OCI-LY7 (cell line): ENCODE measurements at regions not wholly inside any gene's neighbourhood (a gene's known extent, or its start where the extent isn't known, plus 50 kb on each side); places are given as distances from the start of the nearest gene placed in this dataset.

Experiments
- BruUV-seq: library from RNA; stranded (reverse); fragments of 400-500 nt; replicated peaks from 2 replicates; lab custom pipeline; 2021; lab: Mats Ljungman, UMichigan
- CTCF ChIA-PET: fragments of 300-600 bp; sonication (Branson Sonifier 250); formaldehyde crosslinking; loops from one replicate; lab custom pipeline; 2022; ENCODE audit warnings: antibody characterized with exemption; ENCODE audit not compliant: unreplicated experiment; lab: Charles Lee
- POLR2A ChIA-PET: fragments of 300-600 bp; sonication (Branson Sonifier 250); formaldehyde crosslinking; loops from one replicate; lab custom pipeline; 2022; ENCODE audit warnings: antibody characterized with exemption; lab: Charles Lee
- DNase-seq: peaks from one replicate; pipeline ENCODE4 v3.0.0-alpha.2; 2015; ENCODE audit warnings: low spot score
- H2AFZ ChIP-seq: fragments of 200-600 bp; sonication (generic), shearing (Covaris generic); 2 replicates; pipeline ENCODE4 v1.6.1; 2014; ENCODE audit warnings: mild to moderate bottlenecking, antibody characterized with exemption, low read length, moderate library complexity
- H3K27ac ChIP-seq: fragments of 200-600 bp; sonication (generic); 2 replicates; pipeline ENCODE4 v1.5.1; 2014; ENCODE audit warnings: mixed run types, low read depth, mild to moderate bottlenecking, moderate library complexity, low read length, inconsistent platforms; ENCODE audit not compliant: poor library complexity, severe bottlenecking
- H3K36me3 ChIP-seq: fragments of 200-600 bp; sonication (generic); 2 replicates; pipeline ENCODE4 v1.6.1; 2014; ENCODE audit warnings: mild to moderate bottlenecking, antibody characterized with exemption, low read length, moderate library complexity, mixed read lengths; ENCODE audit not compliant: insufficient read depth
- H3K4me1 ChIP-seq: fragments of 200-600 bp; sonication (generic); 2 replicates; pipeline ENCODE4 v1.5.1; 2014; ENCODE audit warnings: mild to moderate bottlenecking, low read length; ENCODE audit not compliant: insufficient read depth, poor library complexity, severe bottlenecking
- H3K4me2 ChIP-seq: fragments of 200-600 bp; sonication (generic); 2 replicates; pipeline ENCODE4 v1.6.1; 2014; ENCODE audit warnings: mild to moderate bottlenecking, low read length
- H3K4me3 ChIP-seq: fragments of 200-600 bp; sonication (generic); 2 replicates; pipeline ENCODE4 v1.5.1; 2014; ENCODE audit warnings: mild to moderate bottlenecking, low read depth, low read length; ENCODE audit not compliant: poor library complexity, severe bottlenecking
- H3K79me2 ChIP-seq: fragments of 200-600 bp; sonication (generic); 2 replicates; pipeline ENCODE4 v1.6.1; 2016; ENCODE audit warnings: low read depth, mild to moderate bottlenecking, low read length, moderate library complexity, mixed read lengths; ENCODE audit not compliant: insufficient read depth
- H3K9me2 ChIP-seq: fragments of 200-600 bp; sonication (generic); 2 replicates; pipeline ENCODE4 v1.6.1; 2016; ENCODE audit warnings: mild to moderate bottlenecking, low read length, mixed read lengths; ENCODE audit not compliant: insufficient read depth
- H3K9me3 ChIP-seq: fragments of 200-600 bp; sonication (generic); 2 replicates; pipeline ENCODE4 v1.6.1; 2014; ENCODE audit warnings: mild to moderate bottlenecking, mixed run types, low read length, mixed read lengths
- H4K20me1 ChIP-seq: fragments of 200-600 bp; sonication (generic); 2 replicates; pipeline ENCODE4 v1.6.1; 2014; ENCODE audit warnings: mild to moderate bottlenecking, antibody characterized with exemption, low read length, moderate library complexity, mixed read lengths; ENCODE audit not compliant: insufficient read depth
- CTCF ChIP-seq: fragments of 200-600 bp; sonication (generic); conservative IDR thresholded peaks from 2 replicates; pipeline ENCODE4 v1.5.1; 2014; ENCODE audit warnings: mild to moderate bottlenecking, antibody characterized with exemption, low read length, moderate library complexity, mixed read lengths
- EZH2phosphoT487 ChIP-seq: fragments of 200-600 bp; sonication (generic); IDR thresholded peaks from 2 replicates; pipeline ENCODE4 v1.6.1; 2018; ENCODE audit warnings: low read depth, borderline replicate concordance, mild to moderate bottlenecking, mixed run types, antibody characterized with exemption, low read length, moderate library complexity, mixed read lengths
- intact Hi-C: fragments of 100-400 bp; cut with micrococcal nuclease; formaldehyde crosslinking; loops from one replicate; pipeline ENCODE4 v1.10.0; 2022; ENCODE audit not compliant: unreplicated experiment

GRCh38 chr4:125994430-125994829 is 679.7 kb downstream of the FAT4 start:
- BruUV-seq = no TSS peak
- no peaks in the 10 kb centered on the region for H4K20me1 ChIP-seq
- ChIA-PET CTCF (no interaction called here), POLR2A (interaction anchor here (0.9 kb wide), 1 partner anchor 10 kb away, joined by 3 read pairs; no protein-coding TSS in a partner anchor)
- no peak overlapping the region for H3K4me2 ChIP-seq
- H3K79me2 ChIP-seq = no peaks in the 10 kb centered on the region
- H3K36me3 ChIP-seq = no peaks in the 10 kb centered on the region
- no peak overlapping the region for H3K4me3 ChIP-seq
- H3K27ac ChIP-seq = no peak overlapping the region
- TF ChIP-seq CTCF = no peak
- no peak for TF ChIP-seq EZH2phosphoT487
- no peaks in the 10 kb centered on the region for H3K9me3 ChIP-seq
- DNase-seq = no peak
- H3K9me2 ChIP-seq = no peaks in the 10 kb centered on the region
- H2AFZ ChIP-seq = no peak overlapping the region
- intact Hi-C loops = no loop called here
- no peaks in the 10 kb centered on the region for H3K4me1 ChIP-seq

DNA sequence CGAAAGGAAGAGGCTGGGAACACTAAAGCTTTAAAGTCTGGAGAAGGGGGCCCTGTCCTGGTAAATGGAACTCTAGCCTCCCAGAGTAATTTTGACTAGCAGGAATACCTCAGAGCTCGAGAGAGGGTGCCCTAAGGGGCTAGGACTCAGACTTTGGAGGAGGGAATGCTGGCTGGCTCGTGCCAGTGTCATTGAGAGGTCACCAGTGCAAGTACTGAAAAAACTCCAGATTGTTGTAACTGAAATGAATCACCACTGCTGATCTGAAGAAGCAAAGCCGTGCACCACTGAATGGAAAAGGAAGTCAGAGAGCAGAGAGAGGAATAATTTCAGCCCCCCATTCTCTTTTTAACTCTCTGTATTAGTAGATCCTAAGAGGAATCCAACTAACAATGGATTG is 690.2 kb downstream of the FAT4 start:
- Histone ChIP-seq H3K4me3 (no peak overlapping the region), H2AFZ (no peak overlapping the region), H3K27ac (no peak overlapping the region), H3K9me3 (no peaks in the 10 kb centered on the region), H4K20me1 (no peaks in the 10 kb centered on the region), H3K4me1 (no peaks in the 10 kb centered on the region), H3K4me2 (no peak overlapping the region), H3K9me2 (no peaks in the 10 kb centered on the region), H3K79me2 (no peaks in the 10 kb centered on the region), H3K36me3 (no peaks in the 10 kb centered on the region)
- intact Hi-C loops = no loop called here
- TF ChIP-seq CTCF (no peak), EZH2phosphoT487 (no peak)
- BruUV-seq = no TSS peak
- no peak for DNase-seq
- ChIA-PET CTCF (no interaction called here), POLR2A (interaction anchor here (0.8 kb wide), 1 partner anchor 10 kb away, joined by 3 read pairs; no protein-coding TSS in a partner anchor)

DNA sequence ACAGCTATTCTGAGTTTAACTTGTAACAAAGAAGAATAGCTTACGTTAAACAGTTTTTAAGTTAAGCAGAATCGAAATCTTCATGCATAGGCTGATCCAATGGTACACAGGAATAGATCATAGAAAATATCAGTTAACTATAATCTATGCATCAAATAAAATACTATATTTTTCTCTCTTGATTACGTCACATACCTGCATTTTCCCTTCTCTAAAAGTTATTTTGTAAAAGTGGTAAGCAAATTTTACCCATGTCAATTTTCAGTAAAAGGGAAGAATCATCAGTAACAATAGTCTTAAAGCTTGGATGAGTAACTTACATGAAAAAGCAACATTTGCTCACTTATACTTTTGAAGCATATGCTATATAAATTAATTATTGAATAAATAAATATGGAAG is 692.4 kb downstream of the FAT4 start:
- no peaks in the 10 kb centered on the region for H3K79me2 ChIP-seq
- intact Hi-C loops = no loop called here
- no TSS peak for BruUV-seq
- CTCF ChIA-PET = no interaction called here
- no peaks in the 10 kb centered on the region for H3K9me2 ChIP-seq
- TF ChIP-seq EZH2phosphoT487 = no peak
- TF ChIP-seq CTCF = no peak
- DNase-seq = no peak
- no peaks in the 10 kb centered on the region for H3K9me3 ChIP-seq
- POLR2A ChIA-PET = no interaction called here
- no peaks in the 10 kb centered on the region for H4K20me1 ChIP-seq
- no peaks in the 10 kb centered on the region for H3K36me3 ChIP-seq
- H3K4me3 ChIP-seq = no peak overlapping the region
- no peaks in the 10 kb centered on the region for H3K4me1 ChIP-seq
- no peak overlapping the region for H3K27ac ChIP-seq
- no peak overlapping the region for H2AFZ ChIP-seq
- no peak overlapping the region for H3K4me2 ChIP-seq
